GM18873 (cell line): ENCODE measurements at regions not wholly inside any gene's neighbourhood (a gene's known extent, or its start where the extent isn't known, plus 50 kb on each side); places are given as distances from the start of the nearest gene placed in this dataset.
"Not testable (repeated sequence)": the region's sequence is repeated elsewhere in the genome, so short reads cannot be mapped to it uniquely, and the experiment has no call there.

Experiments
- ATAC-seq: cut with Tn5 transposase; IDR thresholded peaks from one replicate; pipeline ENCODE4 v1.9.1; 2021; ENCODE audit warnings: mild to moderate bottlenecking, moderate library complexity, moderate number of reproducible peaks; ENCODE audit not compliant: unreplicated experiment, low FRiP score

DNA sequence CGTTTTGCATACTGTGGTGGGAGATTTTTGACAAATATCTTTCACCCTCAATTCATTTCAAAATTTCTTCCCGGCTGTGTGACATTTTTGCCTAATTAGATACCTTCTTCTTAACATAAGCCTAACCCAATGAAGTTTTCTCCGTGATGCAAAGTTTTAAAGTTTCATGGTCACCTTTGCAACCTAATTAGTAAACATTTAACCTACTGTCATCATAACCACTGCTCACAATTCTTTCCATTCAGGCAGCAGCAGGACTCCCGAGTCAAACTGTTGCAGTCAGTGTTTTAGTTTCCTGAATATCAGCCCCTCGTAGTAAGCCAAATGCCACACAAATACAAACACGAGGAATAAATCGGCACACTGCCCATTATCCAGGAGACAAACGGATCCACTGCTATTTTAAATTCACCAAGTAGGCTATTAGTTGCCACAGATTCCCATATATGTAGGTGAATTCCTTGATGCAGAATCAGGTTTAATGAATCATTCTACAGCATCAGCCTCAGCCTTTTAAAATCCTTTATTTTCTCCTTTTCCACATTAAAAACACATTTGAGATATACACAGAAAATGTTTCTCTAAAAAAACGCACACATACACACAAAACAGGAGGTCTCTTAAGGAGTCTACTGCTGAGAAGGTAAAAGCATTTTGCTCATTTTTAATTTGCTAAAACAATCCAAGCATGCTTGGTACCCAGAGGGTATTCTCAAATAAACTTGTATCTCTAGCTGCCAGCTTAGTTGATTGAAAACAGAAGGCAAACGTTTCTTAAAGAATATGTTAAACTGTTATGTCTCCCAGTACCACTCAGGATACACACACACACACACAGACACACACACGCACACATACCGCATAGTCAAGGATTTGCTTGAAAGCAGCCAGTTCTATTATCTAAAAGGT lies 106.5 kb upstream of the KCTD1 start:
- no peak for ATAC-seq

DNA sequence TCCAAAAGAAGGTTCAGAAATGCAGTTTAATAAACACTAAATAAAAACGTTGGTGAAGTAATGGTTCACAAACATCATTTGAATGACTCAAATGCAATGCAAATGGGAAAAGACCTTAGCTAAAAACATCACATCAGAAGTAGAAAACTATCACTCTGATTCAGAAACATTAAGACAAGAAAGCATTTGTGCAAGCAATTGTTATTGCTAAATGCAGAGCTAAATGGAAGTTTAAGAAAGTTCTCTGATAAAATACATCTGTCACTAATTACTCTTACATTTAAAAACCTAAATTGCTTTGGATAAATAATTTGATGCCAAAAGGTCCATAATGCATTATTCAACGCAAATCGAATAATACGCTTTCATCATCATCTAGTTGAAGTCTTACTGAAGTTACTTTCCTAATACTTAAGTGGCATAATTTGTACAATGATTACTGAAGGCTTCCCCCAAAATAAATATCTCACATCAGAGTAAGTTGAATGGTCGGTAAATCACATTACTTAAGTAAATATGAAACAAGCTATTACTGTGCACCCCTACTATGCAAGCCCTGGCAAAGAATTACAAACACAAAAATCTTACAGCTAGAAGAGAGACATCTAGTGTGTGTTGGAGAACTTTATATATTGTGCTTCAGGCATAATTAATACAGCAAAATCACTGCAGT lies 105.7 kb upstream of the KCTD1 start:
- ATAC-seq, result no peak

DNA sequence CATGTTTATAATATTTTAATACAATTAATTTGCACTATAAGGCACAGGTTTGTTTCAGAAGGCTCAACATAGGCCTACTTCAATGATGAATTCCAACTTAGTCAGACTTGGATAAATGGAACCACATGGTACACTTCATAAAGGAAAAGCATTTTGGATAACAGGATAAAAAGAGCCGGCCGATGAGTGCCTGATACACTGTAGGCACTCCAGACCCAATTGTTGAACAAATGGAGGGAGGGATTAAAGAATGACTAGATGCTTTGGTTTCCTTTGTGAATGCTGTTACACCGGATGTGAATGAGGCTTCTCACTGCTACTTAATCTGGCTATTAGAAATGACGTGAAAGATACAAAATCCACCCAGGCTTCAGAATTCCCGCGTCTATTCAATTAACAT lies 104.1 kb upstream of the KCTD1 start:
- ATAC-seq, result no peak

DNA sequence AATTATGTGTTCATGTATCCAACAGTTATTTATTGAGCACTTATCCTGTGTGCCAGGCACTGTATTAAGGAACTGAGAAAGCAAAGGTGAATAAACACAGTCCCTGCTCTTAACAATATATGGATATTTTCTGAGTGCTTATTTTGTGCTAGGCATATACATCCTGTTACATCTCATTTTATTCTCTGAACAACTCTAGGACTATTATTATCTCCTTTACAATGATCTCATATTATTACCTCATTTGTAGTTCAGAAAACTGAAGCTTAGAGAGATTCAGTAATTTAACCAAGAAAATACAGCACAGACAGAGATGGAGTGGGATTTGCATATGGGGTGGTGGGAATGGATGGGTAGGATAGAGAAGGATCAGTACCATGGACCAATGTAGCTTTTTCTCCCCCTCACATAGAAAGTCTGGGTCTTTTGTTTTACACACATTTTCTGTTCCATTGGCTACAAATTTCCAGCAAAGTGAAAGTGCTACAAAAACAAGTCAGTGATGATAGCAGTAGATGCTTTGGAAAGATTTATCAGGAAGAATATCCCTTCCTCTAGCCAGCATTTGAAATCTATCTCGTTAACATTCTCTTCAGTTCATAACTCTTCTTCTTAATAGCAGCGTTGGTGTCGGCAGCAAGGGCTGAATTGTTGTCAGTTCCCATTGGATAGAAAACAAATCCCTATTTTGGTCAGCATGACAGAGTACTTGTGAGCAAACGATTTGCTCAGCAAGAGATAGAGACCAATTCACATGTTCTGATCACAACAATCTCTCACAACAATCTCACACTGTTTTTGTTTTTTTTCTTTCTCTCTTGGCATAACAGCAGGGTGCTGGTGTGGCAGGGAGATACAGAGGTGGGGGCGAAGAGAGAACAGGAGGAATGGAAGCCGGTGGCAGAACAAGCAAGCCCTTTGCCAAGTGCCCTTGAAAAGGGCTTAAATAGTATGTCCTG lies 102.2 kb upstream of the KCTD1 start:
- no peak for ATAC-seq

DNA sequence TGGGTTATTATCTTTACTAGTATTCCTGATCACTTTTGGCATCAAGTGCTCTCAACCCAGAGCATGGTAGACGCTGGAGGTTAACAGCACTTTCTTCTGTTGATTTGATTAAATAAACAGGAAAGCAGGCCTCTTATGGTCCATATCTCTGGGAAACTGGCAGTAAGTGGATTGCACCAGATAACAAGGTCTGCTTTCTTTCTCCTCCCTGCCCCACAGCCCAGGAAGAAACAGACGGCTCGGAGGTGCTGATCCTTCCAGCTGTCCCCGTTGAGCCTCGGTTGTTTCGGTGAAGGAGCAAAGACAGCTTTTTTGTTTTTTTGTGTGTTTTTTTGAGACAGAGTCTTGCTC lies 100.8 kb upstream of the KCTD1 start:
- no peak for ATAC-seq

DNA sequence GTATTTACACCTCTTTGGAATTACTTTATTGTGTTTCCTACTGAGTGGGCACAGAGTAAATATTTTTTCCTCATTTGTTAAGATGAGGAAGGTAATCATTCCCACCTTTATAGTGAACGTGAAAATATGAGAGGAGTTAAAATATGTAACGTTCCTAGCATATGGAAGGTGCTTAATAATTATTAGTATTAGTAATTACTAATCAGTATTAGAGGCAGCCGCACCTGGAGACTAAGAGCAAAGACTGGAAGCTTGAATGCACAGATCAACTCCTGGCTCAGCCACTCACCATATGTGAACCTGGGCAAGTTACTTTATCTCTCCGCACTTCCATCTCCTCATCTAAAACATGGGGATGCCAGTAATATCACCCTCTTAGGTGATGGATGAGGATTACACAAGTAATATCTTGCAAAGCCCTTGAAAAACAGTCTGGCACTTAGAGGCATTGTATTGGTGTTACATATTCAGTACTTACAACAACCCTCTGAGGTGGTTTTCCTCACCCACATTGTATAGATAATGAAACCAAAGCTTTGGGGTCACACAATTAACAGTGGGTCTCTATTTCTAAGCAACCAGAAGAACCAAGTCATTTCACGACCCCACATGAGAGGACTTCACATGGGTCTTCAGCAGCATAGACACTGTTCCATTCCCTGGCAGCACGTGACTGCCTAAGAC lies 100.3 kb upstream of the KCTD1 start:
- no peak for ATAC-seq

DNA sequence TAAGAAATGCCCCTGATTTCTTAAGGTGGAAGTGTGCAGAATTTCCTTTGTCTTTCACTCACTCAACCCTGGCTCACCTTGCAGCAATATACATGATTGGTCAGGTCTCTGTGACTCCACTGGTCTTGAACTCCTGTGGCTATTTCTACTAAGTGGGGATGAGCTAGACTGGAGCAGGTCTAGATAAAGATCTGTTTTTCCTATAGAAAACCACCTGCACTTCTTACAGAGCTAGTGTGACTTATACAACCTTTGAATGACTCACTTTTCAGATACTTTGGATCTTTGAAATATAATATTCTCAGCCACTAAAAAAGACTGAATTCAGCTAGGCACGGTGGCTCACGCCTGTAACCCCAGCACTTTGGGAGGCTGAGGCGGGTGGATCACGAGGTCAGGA lies 98.5 kb upstream of the KCTD1 start:
- ATAC-seq, result no peak

DNA sequence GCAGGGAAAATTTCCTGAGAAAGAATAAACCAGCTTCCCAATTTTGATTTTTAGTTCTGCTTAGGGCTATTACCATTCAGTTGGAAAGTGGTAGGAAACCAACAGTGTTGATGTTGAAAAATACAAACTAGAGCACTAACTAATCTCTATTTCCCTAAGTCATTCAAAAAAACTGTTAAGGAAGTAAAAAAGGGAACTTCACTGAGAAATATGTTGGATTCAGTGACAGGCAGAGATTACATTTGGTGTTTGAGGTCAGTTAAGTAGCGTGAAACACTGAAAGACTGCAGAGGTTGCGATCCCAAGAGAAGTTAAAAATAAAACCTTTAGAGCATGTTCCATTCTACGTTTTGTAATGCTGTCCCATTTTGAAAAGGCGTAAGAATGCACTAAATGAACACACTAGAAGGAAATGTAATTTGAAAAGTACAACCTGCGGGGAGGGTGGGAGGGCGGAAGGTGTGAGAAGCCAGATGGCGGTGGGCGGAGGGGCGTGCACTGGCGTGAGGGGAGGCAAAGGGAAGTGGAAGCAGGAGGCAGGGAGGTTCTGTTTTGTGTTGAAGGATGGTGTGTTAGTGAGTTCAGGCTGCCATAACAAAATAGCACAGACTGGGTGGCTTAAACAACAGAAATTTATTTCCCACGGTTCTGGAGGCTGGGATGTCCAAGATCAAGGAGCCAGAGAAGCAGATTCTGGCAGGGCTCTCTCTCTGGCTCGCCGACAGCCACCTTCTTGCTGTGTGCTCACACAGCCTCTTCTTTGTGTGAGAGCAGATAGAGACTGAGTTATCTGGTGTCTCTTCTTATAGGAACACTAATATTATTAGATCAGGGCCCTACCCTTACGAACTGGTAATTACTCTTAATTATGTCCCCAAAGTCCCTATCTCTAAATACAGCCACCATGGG lies 94.3 kb upstream of the KCTD1 start:
- ATAC-seq, result no peak

DNA sequence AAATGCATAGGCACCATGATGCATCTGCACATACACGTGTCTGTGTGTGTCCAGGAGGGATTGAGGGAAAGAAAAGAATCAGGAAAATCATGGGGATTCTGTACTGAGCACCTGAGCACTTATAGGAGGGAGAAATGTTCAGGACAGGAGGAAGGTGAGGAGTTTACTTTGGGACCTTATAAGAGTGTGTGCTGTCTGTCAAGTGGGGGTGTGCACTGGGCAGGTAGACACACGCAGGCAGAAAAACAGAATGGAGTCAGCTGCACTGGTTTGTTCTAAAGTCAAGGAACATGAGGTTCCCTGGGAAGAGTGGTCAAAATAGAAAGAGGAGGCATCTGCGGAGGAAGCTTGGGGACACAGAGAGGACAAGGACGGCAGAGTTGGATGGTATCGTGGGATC lies 92.2 kb upstream of the KCTD1 start:
- no peak for ATAC-seq

DNA sequence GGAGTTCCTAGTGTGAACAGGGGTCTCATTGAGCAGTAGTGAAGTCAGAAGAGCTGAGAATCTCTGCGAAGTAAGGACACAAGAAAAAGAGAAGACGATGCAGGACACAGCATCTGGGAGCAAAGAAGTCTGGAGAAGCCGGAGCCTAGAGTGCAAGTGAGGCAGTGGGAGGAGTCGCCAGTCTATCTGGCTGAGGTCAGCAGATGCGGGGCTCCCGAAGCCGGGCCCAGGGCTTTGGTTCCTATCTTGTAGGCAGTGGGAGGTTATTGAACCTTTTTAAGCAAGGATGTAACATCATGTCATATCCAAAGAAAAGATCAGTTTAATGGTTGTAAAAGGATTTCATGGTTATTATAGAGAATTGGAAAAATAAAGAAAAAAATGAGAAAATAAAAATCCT lies 90.8 kb upstream of the KCTD1 start:
- ATAC-seq, result no peak

DNA sequence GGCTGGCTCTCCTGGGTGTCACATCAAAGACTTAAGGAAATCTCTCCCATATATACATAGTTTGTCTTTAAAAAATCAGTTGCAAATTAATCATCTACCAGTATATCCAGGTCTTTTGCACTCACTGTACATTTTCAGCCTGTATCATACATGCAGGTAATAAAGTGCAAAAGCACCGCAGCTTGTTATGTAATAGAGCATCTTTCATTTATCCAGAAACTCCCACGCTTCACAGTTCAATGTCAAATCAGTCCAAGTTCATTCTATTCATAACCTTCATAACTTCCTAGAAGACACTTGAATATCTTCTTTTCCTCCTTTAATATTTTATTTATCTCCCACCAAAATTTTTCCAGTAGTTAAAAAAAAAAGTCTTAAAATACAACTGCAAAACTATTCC lies 89.6 kb upstream of the KCTD1 start:
- no peak for ATAC-seq

DNA sequence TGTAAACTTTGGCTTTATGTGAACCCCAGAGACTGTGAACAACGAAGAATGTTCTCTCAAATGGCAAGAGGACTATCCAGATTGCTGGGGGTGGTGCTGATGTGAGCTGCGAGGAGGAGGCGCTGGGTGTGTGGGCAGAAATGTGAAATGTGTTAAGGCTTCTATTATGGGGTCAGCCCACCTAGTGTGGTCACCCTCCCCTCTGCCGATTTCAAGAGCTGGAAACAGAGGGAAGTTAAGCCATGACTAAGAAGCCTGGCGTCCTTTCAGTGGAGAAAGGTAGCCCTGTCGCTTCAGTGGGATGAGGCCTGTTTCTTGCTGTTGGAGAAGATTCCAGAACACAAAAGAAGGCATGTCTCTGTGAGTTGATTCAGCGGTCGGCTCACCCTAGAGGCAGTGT lies 89.0 kb upstream of the KCTD1 start:
- no peak for ATAC-seq

DNA sequence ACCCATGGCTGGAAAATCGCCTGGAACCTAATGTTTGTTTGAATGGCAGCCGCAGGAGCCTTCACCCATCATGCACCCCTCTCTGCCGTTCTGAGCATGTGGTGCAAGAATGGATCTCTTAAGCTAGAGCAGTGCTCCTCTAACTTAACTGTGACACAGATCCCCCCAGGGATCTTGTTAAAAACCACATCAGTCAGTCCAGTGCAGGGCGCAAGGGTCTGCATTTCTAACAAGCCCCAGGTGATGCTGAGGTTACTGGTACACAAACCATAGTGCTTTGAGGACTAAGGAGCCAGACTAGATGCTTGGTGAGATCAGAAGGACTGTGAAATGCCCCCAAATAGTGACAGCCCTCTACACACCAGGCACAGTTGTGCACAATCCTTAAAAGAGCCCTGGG lies 87.1 kb upstream of the KCTD1 start:
- no peak for ATAC-seq

DNA sequence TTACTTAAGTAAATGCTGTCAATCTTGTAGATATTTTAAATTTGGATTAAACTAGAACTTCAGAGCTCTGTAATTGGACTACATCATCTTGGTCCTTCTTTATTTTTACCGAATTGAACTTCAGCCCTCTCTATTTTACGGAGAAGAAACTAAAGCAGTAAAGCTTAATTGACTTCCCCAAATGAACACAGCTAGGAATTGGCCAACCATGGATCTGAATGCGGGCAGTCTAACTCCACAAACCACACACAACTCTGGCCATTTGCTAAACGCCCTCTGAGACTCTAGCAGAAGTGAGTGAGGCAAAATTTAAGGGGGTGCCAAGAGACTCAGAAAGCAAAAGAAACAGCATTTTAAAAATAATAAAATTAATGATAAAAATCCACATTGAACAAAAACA lies 86.3 kb upstream of the KCTD1 start:
- no peak for ATAC-seq

DNA sequence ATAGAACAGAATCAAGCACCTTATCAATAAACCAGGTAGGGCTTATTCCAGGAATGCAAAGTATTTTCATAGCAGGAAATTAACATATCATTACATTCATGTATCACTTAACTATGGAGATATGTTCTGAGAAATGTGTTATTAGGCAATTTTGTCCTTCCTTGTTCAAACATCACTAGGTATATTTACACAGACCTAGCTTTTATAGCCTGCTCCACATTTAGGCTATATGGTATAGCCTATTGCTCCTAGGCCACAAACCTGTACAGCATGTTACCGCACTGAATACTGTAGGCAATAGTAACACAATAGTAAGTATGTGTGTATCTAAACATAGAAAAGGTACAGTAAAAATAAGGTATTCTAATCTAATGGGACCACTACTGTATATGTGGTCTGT lies 82.8 kb upstream of the KCTD1 start:
- no peak for ATAC-seq

DNA sequence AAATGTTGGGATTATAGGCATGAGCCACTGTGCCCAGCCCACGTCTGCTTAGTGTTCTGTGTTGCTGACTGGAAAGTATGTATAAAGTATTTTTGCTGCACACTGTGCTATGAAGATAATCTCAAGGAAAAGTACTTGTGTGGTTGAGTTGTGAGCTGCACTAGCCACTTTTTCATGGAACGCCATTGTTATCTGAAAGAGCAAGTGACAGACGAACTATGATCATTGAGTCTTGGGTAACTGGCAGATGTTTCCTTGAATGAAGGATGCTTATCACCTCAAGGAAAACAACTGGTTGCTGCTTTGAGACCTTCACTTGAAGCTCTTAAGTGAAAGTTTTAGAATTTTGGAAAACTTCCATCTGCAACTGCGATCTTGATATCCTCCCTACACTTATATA lies 82.2 kb upstream of the KCTD1 start:
- ATAC-seq, result no peak

DNA sequence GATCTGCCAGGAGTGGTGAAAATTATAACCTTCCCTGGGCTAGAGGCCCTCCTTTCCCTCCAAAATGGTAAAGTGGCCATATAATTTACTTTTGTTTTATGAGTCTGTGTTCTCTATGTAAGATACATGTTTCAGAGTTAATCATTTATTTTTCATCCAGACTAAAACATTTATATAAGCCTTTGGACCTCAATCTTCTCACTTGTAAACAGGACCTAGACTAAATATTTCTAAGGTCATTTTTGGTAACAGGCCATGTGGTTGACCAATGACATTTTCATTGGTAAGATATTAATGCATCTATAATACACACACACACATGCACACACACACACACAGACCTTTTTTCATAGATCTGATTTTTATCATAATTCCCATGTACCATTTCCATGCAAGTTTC lies 79.7 kb upstream of the KCTD1 start:
- no peak for ATAC-seq

DNA sequence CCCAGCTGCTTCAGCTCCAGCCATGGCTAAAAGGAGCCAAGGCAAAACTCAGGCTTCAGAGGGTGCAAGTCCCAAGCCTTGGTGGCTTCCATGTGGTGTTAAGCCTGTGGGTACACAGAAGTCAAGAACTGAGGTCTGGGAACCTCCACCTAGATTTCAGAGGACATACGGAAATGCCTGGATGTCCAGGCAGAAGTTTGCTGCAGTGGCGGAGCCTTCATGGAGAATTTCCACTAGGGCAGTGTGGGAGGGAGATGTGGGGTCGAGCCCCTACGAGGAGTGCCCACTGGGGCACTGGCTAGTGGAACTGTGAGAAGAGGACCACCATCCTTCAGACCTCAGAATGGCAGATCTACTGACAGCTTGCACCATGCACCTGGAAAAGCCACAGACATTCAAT lies 76.1 kb upstream of the KCTD1 start:
- ATAC-seq, result no peak

DNA sequence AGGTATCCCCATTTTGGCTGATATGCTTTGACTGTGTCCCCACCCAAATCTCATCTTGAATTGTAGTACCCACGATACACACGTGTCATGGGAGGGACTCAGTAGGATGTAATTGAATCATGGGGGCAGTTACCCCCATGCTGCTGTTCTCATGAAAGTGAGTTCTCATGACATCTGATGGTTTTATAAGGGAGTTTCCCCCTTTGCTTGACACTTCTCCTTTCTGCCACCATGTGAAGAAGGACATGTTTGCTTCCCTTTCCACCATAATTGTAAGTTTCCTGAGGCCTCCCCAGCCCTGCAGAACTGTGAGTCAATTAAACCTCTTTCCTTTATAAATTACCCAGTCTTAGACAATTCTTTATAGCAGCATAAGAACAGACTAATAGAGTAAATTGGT lies 75.0 kb upstream of the KCTD1 start:
- not testable (repeated sequence) for ATAC-seq
